Gastroesophageal sphincter (tissue), 4 donors: ENCODE measurements at regions not wholly inside any gene's neighbourhood (a gene's known extent, or its start where the extent isn't known, plus 50 kb on each side); places are given as distances from the start of the nearest gene placed in this dataset.

Experiments
- ATAC-seq: fragments of 150-250 bp; one replicate; pipeline ENCODE4 v1.9.1; 2016; ENCODE audit warnings: mild to moderate bottlenecking, moderate library complexity
- H3K27ac ChIP-seq, 4 donors: fragments of 200-600 bp; sonication (generic) in 3 of 4; 1 replicate in 3 of 4; 2 replicates in 1 of 4; pipeline ENCODE4 v1.5.1; 2016 to 2019
- H3K27me3 ChIP-seq: fragments of 200-600 bp; sonication (generic); one replicate; pipeline ENCODE4 v1.5.1; 2019
- H3K36me3 ChIP-seq, 2 donors: fragments of 200-600 bp; sonication (generic); one replicate each; pipeline ENCODE4 v1.5.1; 2019; ENCODE audit warnings: control low read depth in 1 of 2
- H3K4me1 ChIP-seq, 3 donors: fragments of 200-600 bp; sonication (generic); 1 replicate in 2 of 3; 2 replicates in 1 of 3; pipeline ENCODE4 v1.5.1; 2016 to 2019; ENCODE audit warnings: control low read depth in 2 of 3
- H3K4me3 ChIP-seq, 2 donors: fragments of 200-600 bp; sonication (generic); one replicate each; pipeline ENCODE4 v1.5.1; 2019; ENCODE audit warnings: mild to moderate bottlenecking in 1 of 2, moderate library complexity in 1 of 2
- H3K9me3 ChIP-seq, 3 donors: fragments of 200-600 bp; sonication (generic); one replicate each; pipeline ENCODE4 v1.5.1; 2017 to 2019; ENCODE audit warnings: control low read depth in 2 of 3
- EP300 ChIP-seq: sonication (generic); formaldehyde crosslinking; IDR thresholded peaks from one replicate; pipeline ENCODE4 v1.6.1; 2017; ENCODE audit warnings: antibody characterized with exemption, mild to moderate bottlenecking
- POLR2A ChIP-seq, 2 donors: fragments of 450-650 bp; IDR thresholded peaks; one replicate each; pipeline ENCODE4 v1.6.1; 2017; ENCODE audit warnings: antibody characterized with exemption in 2 of 2, mild to moderate bottlenecking in 2 of 2, moderate library complexity in 1 of 2
- POLR2AphosphoS5 ChIP-seq: sonication (generic); formaldehyde crosslinking; IDR thresholded peaks from one replicate; pipeline ENCODE4 v1.6.1; 2017; ENCODE audit warnings: antibody characterized with exemption
- WGBS, 2 donors: methylation state at CpG; one replicate each; pipeline ENCODE4 v1.1.5; 2018; ENCODE audit warnings: low coverage in 1 of 2; 5-methylcytosine and 5-hydroxymethylcytosine counted together
- TF ChIP-seq, protein P1 (sequence below), 4 experiments: fragments of 200-600 bp in 2 of 4; fragments of 450-650 bp in 2 of 4; sonication (generic) in 1 of 4; IDR thresholded peaks; one replicate each; pipeline ENCODE4 v1.5.1; 2017 to 2019; ENCODE audit warnings: antibody characterized with exemption in 4 of 4, mild to moderate bottlenecking in 2 of 4, moderate library complexity in 2 of 4

DNA sequence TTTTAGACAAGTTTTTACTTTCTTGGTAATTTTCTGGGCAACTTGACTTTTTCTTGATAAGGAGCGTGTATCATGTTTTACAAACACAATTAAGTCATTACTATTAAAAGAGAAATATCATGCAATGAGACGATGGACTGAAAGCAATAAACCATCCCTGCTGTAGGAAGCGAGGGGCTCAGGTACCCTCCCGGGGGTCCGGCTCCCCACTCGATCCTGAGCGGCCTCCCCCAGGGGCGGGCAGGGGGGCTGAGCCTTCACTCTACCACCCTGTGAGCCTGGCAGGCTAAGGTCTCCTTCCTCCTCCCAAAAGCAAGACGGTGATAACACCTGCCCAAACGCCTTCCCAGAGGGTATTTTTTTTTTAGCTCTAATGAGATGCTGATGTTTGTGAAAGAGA lies 51.8 kb upstream of the ADGRA1 start:
- Histone ChIP-seq H3K27me3 (peaks cover 52% of the 10 kb centered on the region), H3K4me3 (no peak overlapping the region), H3K4me1 (no peaks in the 10 kb centered on the region), H3K27ac (no peak overlapping the region), H3K9me3 (no peaks in the 10 kb centered on the region), H3K36me3 (no peaks in the 10 kb centered on the region)
- WGBS, 2 donors, result 56 to 57% methylated on average over 8 to 9 of the region's 10 CpGs
- TF ChIP-seq, protein P1, sequence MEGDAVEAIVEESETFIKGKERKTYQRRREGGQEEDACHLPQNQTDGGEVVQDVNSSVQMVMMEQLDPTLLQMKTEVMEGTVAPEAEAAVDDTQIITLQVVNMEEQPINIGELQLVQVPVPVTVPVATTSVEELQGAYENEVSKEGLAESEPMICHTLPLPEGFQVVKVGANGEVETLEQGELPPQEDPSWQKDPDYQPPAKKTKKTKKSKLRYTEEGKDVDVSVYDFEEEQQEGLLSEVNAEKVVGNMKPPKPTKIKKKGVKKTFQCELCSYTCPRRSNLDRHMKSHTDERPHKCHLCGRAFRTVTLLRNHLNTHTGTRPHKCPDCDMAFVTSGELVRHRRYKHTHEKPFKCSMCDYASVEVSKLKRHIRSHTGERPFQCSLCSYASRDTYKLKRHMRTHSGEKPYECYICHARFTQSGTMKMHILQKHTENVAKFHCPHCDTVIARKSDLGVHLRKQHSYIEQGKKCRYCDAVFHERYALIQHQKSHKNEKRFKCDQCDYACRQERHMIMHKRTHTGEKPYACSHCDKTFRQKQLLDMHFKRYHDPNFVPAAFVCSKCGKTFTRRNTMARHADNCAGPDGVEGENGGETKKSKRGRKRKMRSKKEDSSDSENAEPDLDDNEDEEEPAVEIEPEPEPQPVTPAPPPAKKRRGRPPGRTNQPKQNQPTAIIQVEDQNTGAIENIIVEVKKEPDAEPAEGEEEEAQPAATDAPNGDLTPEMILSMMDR (IDR thresholded peaks at IDR 0.05), result no peak
- TF ChIP-seq EP300, result no peak
- no peak for TF ChIP-seq POLR2AphosphoS5
- no peak for TF ChIP-seq POLR2A (IDR thresholded peaks at IDR 0.05)
- ATAC-seq, result no peak

DNA sequence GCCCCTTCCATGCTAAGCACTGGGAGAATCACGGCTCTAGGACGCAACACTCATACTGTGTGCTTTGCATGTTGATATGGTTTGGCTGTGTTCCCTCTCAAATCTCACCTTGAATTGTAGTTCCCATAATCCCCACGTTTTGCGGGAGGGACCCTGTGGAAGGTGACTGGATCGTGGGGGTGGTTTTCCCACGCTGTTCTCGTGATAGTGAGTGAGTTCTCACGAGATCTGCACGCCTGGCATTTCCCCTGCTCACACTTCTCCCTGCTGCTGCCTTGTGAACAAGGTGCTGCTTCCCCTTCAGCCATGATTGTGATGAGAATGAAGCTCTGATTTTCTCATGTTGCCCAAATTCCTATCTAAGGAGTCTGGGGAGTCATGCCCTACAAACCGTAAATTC lies 53.0 kb upstream of the ADGRA1 start:
- H3K4me1 ChIP-seq, result no peaks in the 10 kb centered on the region
- no peak overlapping the region for H3K27ac ChIP-seq
- peaks cover 45% of the 10 kb centered on the region for H3K27me3 ChIP-seq
- 74 to 87% methylated on average over 6 to 10 of the region's 10 CpGs for WGBS, 2 donors
- no peaks in the 10 kb centered on the region for H3K36me3 ChIP-seq
- H3K4me3 ChIP-seq, result no peak overlapping the region
- ATAC-seq, result no peak
- H3K9me3 ChIP-seq, result no peaks in the 10 kb centered on the region
- TF ChIP-seq POLR2AphosphoS5, result no peak
- TF ChIP-seq EP300, result no peak
- TF ChIP-seq, protein P1 (IDR thresholded peaks at IDR 0.05), result no peak
- TF ChIP-seq POLR2A (IDR thresholded peaks at IDR 0.05), result no peak

DNA sequence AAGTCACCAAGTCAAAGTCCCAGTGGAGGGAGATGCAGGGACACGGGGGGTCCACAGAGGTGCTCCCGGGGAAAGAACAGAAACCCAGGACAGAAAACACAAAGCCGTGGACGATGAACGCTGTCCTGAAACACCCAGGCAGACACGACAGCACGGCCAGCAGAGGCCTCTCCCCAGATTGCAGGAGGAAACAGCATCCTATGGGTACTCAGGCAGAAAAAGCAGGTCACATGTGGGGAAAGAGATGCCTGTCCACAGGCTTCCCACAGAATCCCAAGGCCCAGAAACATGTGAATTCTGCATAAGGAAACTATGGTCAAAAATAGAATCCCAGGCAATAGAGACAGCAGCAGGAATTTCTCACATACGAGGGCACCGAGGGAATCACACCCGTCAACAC lies 53.6 kb upstream of the ADGRA1 start:
- Histone ChIP-seq H3K9me3 (no peaks in the 10 kb centered on the region), H3K27me3 (peaks cover 44% of the 10 kb centered on the region), H3K4me1 (no peaks in the 10 kb centered on the region), H3K4me3 (no peak overlapping the region), H3K27ac (no peak overlapping the region), H3K36me3 (no peaks in the 10 kb centered on the region)
- ATAC-seq, result no peak
- 77 to 81% methylated on average over 7 to 10 of the region's 10 CpGs for WGBS, 2 donors
- TF ChIP-seq, protein P1 (IDR thresholded peaks at IDR 0.05), result no peak
- TF ChIP-seq EP300 (no peak), POLR2A (IDR thresholded peaks at IDR 0.05) (no peak), POLR2AphosphoS5 (no peak)

DNA sequence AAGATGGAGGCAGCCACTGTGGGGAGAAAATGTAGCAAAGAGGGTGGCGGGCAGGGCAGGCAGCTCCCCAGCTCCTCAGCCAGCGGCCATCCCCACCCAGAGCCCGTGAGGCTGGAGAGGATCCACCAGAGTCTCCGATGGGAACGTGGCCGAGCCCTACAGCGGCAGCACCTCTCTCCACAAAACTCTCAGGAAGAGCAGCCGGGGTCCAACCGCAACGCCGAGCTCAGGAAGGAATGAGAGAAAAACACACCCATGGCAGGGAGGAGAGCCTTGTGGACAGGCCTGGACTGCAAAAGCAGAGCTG lies 54.0 kb upstream of the ADGRA1 start:
- no CpG with 5 or more reads among the region's 11 CpGs for WGBS, 2 donors
- Histone ChIP-seq H3K27me3 (peaks cover 44% of the 10 kb centered on the region), H3K36me3 (no peaks in the 10 kb centered on the region), H3K4me1 (no peaks in the 10 kb centered on the region), H3K9me3 (no peaks in the 10 kb centered on the region), H3K27ac (no peak overlapping the region), H3K4me3 (no peak overlapping the region)
- no peak for TF ChIP-seq POLR2A (IDR thresholded peaks at IDR 0.05)
- TF ChIP-seq, protein P1 (IDR thresholded peaks at IDR 0.05), result no peak
- TF ChIP-seq POLR2AphosphoS5, result no peak
- no peak for TF ChIP-seq EP300
- no peak for ATAC-seq

DNA sequence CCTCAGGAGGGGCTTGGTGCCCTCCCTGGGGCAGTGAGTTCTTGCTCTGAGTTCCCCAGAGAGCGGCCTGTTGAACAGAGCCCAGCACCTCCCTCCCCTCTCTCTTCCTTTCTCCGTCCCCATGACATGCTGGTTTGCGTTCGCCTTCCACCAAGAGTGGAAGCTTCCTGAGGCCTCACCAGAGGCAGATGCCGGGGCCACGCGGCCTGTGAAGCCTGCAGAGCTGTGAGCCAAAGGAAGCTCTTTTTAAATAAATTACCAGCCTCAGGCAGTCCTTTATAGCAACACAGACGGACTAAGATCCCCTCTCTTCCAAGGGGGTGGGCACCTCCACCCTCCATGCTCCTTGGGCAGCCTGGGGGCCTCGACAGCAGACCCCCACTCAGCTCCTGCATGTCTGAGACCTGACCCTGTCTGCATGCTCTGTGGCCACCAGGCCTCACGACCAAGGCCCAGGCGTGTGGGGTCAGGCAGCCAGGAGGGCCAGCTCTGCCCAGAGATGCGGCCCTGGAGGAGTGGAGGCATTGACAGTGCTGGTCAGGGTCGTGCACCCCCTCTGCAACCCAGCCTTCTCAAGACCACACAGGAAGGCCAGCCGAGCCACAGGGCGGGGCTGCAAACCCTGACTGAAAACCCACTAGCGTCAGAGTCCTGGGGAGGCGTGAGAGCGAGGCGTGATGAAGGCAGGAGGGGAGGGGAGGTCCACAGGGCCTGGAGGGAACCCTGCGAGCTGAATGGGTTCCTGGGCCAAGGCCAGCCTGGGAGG lies 54.6 kb upstream of the ADGRA1 start:
- Histone ChIP-seq H3K27ac (no peak overlapping the region), H3K36me3 (no peaks in the 10 kb centered on the region), H3K27me3 (peaks cover 44% of the 10 kb centered on the region), H3K4me1 (no peaks in the 10 kb centered on the region), H3K9me3 (no peaks in the 10 kb centered on the region), H3K4me3 (no peak overlapping the region)
- ATAC-seq, result peak; percentile 7
- WGBS, 2 donors, result 81 to 97% methylated on average over 6 to 11 of the region's 20 CpGs
- TF ChIP-seq, protein P1 (IDR thresholded peaks at IDR 0.05), result no peak
